ENCODE measurements at regions not wholly inside any gene's neighbourhood (a gene's known extent, or its start where the extent isn't known, plus 50 kb on each side); places are given as distances from the start of the nearest gene placed in this dataset.

GRCh38 chr9:101907466-101907865, 169.0 kb upstream of the GRIN3A start:
- Histone ChIP-seq H3K4me3 (ENCODE audit: low read depth, low read length) (no peak overlapping the region), H3K27me3 (ENCODE audit: control insufficient read depth, insufficient read depth, low read length) (no peaks in the 10 kb centered on the region), H3K36me3 (ENCODE audit: control insufficient read depth, insufficient read depth, low read length) (no peaks in the 10 kb centered on the region)
- DNase-seq (ENCODE audit: low read depth), result no peak
- TF ChIP-seq CTCF (IDR thresholded peaks at IDR 0.05; ENCODE audit: insufficient read depth, low read depth, low read length), result no peak
- ChIA-PET CTCF (no interaction called here), POLR2A (no interaction called here)

DNA sequence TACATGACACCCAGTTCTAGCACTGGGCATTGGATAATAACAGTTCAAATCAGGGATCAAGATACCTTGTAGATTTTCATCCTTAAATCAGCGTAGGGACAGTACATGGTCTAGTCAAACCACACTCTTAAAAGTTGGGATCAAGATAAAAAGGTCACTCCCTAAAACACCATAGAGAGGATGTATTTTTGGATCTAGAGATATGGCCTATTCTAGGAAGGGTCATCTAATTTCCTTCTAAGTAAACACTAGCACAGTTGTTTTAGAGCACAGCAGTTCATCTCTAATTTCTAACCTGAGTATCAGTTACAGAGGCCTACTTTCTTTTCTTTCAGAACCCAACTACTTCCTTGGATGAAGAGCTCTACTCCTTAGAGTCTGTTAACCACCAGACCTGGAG, 166.4 kb upstream of the GRIN3A start:
- ChIA-PET POLR2A (no interaction called here), CTCF (no interaction called here)
- TF ChIP-seq CTCF (IDR thresholded peaks at IDR 0.05; ENCODE audit: insufficient read depth, low read depth, low read length), result no peak
- Histone ChIP-seq H3K4me3 (ENCODE audit: low read depth, low read length) (no peak overlapping the region), H3K27me3 (ENCODE audit: control insufficient read depth, insufficient read depth, low read length) (no peaks in the 10 kb centered on the region), H3K36me3 (ENCODE audit: control insufficient read depth, insufficient read depth, low read length) (no peaks in the 10 kb centered on the region)
- no peak for DNase-seq (ENCODE audit: low read depth)

- no peak for TF ChIP-seq CTCF (IDR thresholded peaks at IDR 0.05; ENCODE audit: insufficient read depth, low read depth, low read length)
- DNase-seq (ENCODE audit: low read depth), result no peak
- CTCF ChIA-PET, result interaction anchor here (0.7 to 1.3 kb wide), 2 partner anchors 9 to 31 kb away, joined by 3 to 4 read pairs; no protein-coding TSS in a partner anchor
These were observed 163.6 kb upstream of the GRIN3A start for GRCh38 chr9:101902051-101902450.

GRCh38 chr9:101897196-101897595, 158.7 kb upstream of the GRIN3A start:
- no peak for TF ChIP-seq CTCF (IDR thresholded peaks at IDR 0.05; ENCODE audit: insufficient read depth, low read depth, low read length)
- Histone ChIP-seq H3K27me3 (ENCODE audit: control insufficient read depth, insufficient read depth, low read length) (no peaks in the 10 kb centered on the region), H3K4me3 (ENCODE audit: low read depth, low read length) (no peak overlapping the region), H3K36me3 (ENCODE audit: control insufficient read depth, insufficient read depth, low read length) (no peaks in the 10 kb centered on the region)
- CTCF ChIA-PET, result no interaction called here
- POLR2A ChIA-PET, result no interaction called here
- no peak for DNase-seq (ENCODE audit: low read depth)

More at GRCh38 chr9:101902051-101902450, 163.6 kb upstream of the GRIN3A start:
- POLR2A ChIA-PET, result no interaction called here
- Histone ChIP-seq H3K36me3 (ENCODE audit: control insufficient read depth, insufficient read depth, low read length) (no peaks in the 10 kb centered on the region), H3K4me3 (ENCODE audit: low read depth, low read length) (no peak overlapping the region), H3K27me3 (ENCODE audit: control insufficient read depth, insufficient read depth, low read length) (no peaks in the 10 kb centered on the region)

DNA sequence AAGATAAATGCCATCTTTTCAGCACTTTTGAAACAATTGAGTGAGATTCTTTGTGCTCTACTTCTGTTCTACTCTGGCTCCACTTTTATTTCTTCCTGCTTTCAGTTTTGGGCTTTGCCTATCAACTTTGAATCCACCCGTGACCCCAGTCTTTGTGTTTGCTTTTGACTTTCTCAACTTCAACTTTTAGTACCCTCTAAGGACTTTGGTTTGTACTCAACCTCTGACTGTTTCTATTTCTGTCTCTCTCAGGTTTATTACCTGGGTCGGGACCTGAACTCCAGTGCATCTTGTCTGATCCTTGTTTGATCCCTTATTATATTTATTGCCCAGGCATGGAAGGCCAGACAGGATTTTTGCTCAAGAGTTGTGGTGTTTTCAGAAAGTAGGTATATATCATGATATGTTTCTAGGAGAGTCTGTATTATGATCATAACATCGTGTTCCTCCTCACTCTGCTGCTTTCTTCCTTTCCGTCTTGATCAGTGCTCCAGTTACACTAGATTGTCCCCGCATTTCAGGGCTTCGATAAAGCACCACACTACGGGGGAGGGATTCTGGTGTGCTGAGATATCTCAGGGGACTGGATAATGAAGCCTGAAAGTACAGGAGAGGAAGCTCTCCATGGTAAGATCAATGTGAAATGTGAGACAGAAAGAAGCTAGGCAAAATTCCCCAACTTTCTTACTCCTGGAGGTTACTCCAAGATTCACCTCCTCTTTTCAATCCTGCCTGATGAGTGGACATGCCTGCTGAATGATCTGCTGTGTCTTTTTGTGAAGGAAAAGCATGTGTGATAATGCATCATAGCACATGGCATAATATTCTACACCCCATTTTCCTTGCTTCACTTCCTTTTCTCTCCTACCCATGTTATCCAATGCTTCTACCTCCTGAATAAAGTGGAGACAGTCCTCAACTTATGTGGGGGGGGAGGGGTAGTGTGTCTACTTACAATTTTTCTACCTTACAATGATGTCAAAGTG, 155.5 kb upstream of the GRIN3A start:
- CTCF ChIA-PET, result no interaction called here
- POLR2A ChIA-PET, result no interaction called here
- TF ChIP-seq CTCF (IDR thresholded peaks at IDR 0.05; ENCODE audit: insufficient read depth, low read depth, low read length), result no peak
- H3K4me3 ChIP-seq (ENCODE audit: low read depth, low read length), result no peak overlapping the region
- H3K36me3 ChIP-seq (ENCODE audit: control insufficient read depth, insufficient read depth, low read length), result no peaks in the 10 kb centered on the region
- no peaks in the 10 kb centered on the region for H3K27me3 ChIP-seq (ENCODE audit: control insufficient read depth, insufficient read depth, low read length)
- DNase-seq (ENCODE audit: low read depth), result no peak

Data from BJ (cell line).